ENCODE measurements at regions not wholly inside any gene's neighbourhood (a gene's known extent, or its start where the extent isn't known, plus 50 kb on each side); places are given as distances from the start of the nearest gene placed in this dataset.

DNA sequence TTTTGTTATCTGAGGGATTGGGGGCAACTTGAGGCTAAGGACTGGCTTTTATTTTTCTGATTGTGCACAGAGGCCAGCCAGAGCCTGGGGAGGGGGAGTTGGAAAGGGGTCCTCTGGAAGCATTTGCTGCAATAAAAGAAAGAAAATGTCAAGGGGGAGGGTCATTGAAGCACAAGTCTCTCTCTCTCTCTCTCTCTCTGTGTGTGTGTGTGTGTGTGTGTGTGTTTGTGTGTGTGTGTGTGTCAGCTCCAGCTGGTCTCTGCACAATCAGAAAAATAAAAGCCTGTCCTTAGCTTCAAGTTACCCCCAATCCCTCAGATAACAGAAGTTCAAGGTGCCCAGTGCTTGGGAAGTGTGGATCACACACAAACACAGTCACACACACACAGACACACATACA is 52.1 kb upstream of the CCDC174 start:
- FAIRE-seq (no peak), ATAC-seq (no peak)

DNA sequence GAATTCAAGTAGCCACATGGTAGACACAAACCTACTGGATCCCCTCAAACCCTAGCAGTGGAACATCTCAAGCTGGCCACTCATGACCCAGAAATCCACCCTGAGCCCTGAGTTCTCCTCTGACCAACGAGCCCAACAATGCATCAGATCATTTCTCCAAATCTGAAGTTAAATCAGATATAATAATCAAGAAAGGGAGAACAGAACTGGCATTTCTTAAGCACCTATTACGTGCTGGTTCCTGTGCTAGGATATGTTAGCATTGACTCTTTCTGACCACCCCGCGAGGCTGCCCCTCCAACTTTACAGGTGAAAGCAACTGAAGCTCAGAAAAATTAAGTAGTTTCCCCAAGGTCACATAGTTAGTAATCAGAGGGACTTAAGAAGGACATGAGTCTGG is 51.5 kb upstream of the CCDC174 start:
- WGBS (ENCODE audit: missing lambda C conversion rate), result 40% methylated on average over 4 of the region's 4 CpGs
- Histone ChIP-seq H3K4me2 (no peak overlapping the region), H3K27ac (no peak overlapping the region), H3K4me3 (no peak overlapping the region), H3K9me3 (no peaks in the 10 kb centered on the region), H3K4me1 (0 out of 3 replicates have a peak, but pooled peaks cover 5% of the 10 kb centered on the region)
- TF ChIP-seq TP53 (CRISPR knock-in tag; IDR thresholded peaks at IDR 0.05) (no peak), FOSL2 (IDR thresholded peaks at IDR 0.05) (no peak), FOSL2 (CRISPR knock-in tag; IDR thresholded peaks at IDR 0.05) (no peak), CBX2 (IDR thresholded peaks at IDR 0.05; ENCODE audit: borderline replicate concordance, low read depth) (no peak), MYC (IDR thresholded peaks at IDR 0.05; ENCODE audit: borderline replicate concordance, low read length) (no peak), JUN (IDR thresholded peaks at IDR 0.05) (no peak), SMC3 (IDR thresholded peaks at IDR 0.05) (no peak), RFX5 (IDR thresholded peaks at IDR 0.05) (no peak), HOXB5 (CRISPR knock-in tag; IDR thresholded peaks at IDR 0.05) (no peak), RCOR1 (IDR thresholded peaks at IDR 0.05; ENCODE audit: low read depth, low read length) (no peak), MAFK (IDR thresholded peaks at IDR 0.05; ENCODE audit: partially characterized antibody) (no peak), KDM5A (IDR thresholded peaks at IDR 0.05) (no peak), PHF8 (IDR thresholded peaks at IDR 0.05; ENCODE audit: borderline replicate concordance, low read depth) (no peak), FOXS1 (CRISPR knock-in tag; IDR thresholded peaks at IDR 0.05) (no peak), POLR2AphosphoS2 (conservative IDR thresholded peaks at IDR 0.05; ENCODE audit: low read length) (no peak), CHD2 (IDR thresholded peaks at IDR 0.05; ENCODE audit: low read length, partially characterized antibody) (no peak)
- TF ChIP-seq, protein P1, sequence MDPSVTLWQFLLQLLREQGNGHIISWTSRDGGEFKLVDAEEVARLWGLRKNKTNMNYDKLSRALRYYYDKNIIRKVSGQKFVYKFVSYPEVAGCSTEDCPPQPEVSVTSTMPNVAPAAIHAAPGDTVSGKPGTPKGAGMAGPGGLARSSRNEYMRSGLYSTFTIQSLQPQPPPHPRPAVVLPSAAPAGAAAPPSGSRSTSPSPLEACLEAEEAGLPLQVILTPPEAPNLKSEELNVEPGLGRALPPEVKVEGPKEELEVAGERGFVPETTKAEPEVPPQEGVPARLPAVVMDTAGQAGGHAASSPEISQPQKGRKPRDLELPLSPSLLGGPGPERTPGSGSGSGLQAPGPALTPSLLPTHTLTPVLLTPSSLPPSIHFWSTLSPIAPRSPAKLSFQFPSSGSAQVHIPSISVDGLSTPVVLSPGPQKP (IDR thresholded peaks at IDR 0.05; ENCODE audit: low read depth, low read length), result no peak
- TF ChIP-seq, protein P2, sequence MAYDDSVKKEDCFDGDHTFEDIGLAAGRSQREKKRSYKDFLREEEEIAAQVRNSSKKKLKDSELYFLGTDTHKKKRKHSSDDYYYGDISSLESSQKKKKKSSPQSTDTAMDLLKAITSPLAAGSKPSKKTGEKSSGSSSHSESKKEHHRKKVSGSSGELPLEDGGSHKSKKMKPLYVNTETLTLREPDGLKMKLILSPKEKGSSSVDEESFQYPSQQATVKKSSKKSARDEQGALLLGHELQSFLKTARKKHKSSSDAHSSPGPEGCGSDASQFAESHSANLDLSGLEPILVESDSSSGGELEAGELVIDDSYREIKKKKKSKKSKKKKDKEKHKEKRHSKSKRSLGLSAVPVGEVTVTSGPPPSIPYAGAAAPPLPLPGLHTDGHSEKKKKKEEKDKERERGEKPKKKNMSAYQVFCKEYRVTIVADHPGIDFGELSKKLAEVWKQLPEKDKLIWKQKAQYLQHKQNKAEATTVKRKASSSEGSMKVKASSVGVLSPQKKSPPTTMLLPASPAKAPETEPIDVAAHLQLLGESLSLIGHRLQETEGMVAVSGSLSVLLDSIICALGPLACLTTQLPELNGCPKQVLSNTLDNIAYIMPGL (CRISPR knock-in tag; IDR thresholded peaks at IDR 0.05; ENCODE audit: borderline replicate concordance), result no peak
- TF ChIP-seq, protein P3, sequence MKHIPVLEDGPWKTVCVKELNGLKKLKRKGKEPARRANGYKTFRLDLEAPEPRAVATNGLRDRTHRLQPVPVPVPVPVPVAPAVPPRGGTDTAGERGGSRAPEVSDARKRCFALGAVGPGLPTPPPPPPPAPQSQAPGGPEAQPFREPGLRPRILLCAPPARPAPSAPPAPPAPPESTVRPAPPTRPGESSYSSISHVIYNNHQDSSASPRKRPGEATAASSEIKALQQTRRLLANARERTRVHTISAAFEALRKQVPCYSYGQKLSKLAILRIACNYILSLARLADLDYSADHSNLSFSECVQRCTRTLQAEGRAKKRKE (CRISPR knock-in tag; IDR thresholded peaks at IDR 0.05; ENCODE audit: low read depth), result no peak
- POLR2A ChIA-PET, result no interaction called here
- ATAC-seq (no peak), FAIRE-seq (no peak), DNase-seq (ENCODE audit: low read depth in 1 of 2, low spot score in 1 of 2) (no peak)
- CTCF ChIA-PET, result interaction anchor here (0.6 to 2.1 kb wide), 5 partner anchors 8 to 91 kb away, joined by 3 to 7 read pairs (median 6); no protein-coding TSS in a partner anchor

More for the DNA sequence above, 52.1 kb upstream of the CCDC174 start:
- Histone ChIP-seq H3K4me3 (no peak overlapping the region), H3K9me3 (no peaks in the 10 kb centered on the region), H3K4me1 (0 out of 3 replicates have a peak, but pooled peaks cover 5% of the 10 kb centered on the region), H3K27ac (no peak overlapping the region), H3K4me2 (no peak overlapping the region)
- ChIA-PET CTCF (interaction anchor here (1.2 to 1.6 kb wide), 2 partner anchors 51 to 91 kb away, joined by 6 read pairs; no protein-coding TSS in a partner anchor), POLR2A (no interaction called here)
- TF ChIP-seq NPAS2 (CRISPR knock-in tag; IDR thresholded peaks at IDR 0.05; ENCODE audit: borderline replicate concordance) (no peak), HOXB13 (CRISPR knock-in tag; IDR thresholded peaks at IDR 0.05; ENCODE audit: low read depth) (no peak), KDM1A (IDR thresholded peaks at IDR 0.05; ENCODE audit: low read depth) (no peak)
- no peak for DNase-seq (ENCODE audit: low read depth in 1 of 2, low spot score in 1 of 2)

Data from A549 (cell line).